Retinal pigment epithelial cell (primary cell): ENCODE measurements at regions not wholly inside any gene's neighbourhood (a gene's known extent, or its start where the extent isn't known, plus 50 kb on each side); places are given as distances from the start of the nearest gene placed in this dataset.
A peak's percentile ranks its signal among the peaks of the same experiment; 100 is the strongest.

Experiments used
- DNase-seq: peaks from one replicate; pipeline ENCODE4 v3.0.0-alpha.2; 2010; ENCODE audit warnings: low read depth
- H3K4me3 ChIP-seq: 2 replicates; pipeline ENCODE4 v1.5.1; 2011; ENCODE audit warnings: mild to moderate bottlenecking, low read length, control low read depth, moderate library complexity
- CTCF ChIP-seq: conservative IDR thresholded peaks from 2 replicates; pipeline ENCODE4 v1.5.1; 2011; ENCODE audit warnings: low read depth, low read length, control low read depth, inconsistent platforms

GRCh38 chr3:102143536-102143935 lies 291.3 kb upstream of the ZPLD1 start:
- no peak for DNase-seq
- TF ChIP-seq CTCF, result no peak
- no peak overlapping the region for H3K4me3 ChIP-seq

GRCh38 chr3:102144063-102144462 lies 290.8 kb upstream of the ZPLD1 start:
- H3K4me3 ChIP-seq, result no peak overlapping the region
- no peak for DNase-seq
- TF ChIP-seq CTCF, result no peak

GRCh38 chr3:102148598-102149337 lies 286.0 kb upstream of the ZPLD1 start:
- no peak for TF ChIP-seq CTCF
- no peak overlapping the region for H3K4me3 ChIP-seq
- no peak for DNase-seq

GRCh38 chr3:102151935-102152334 lies 282.9 kb upstream of the ZPLD1 start:
- TF ChIP-seq CTCF, result no peak
- DNase-seq, result no peak
- no peak overlapping the region for H3K4me3 ChIP-seq

GRCh38 chr3:102156426-102156825 lies 278.4 kb upstream of the ZPLD1 start:
- H3K4me3 ChIP-seq, result no peak overlapping the region
- peak; percentile 91 for DNase-seq
- no peak for TF ChIP-seq CTCF

- no peak overlapping the region for H3K4me3 ChIP-seq
- TF ChIP-seq CTCF, result no peak
- DNase-seq, result no peak
Observed at GRCh38 chr3:102158080-102158740, 276.6 kb upstream of the ZPLD1 start.
